HepG2 (cell line): ENCODE measurements at regions not wholly inside any gene's neighbourhood (a gene's known extent, or its start where the extent isn't known, plus 50 kb on each side); places are given as distances from the start of the nearest gene placed in this dataset.

Experiments used
- ATAC-seq: fragments of 200-7000 bp; cut with Tn5 transposase; 3 replicates; pipeline ENCODE4 v1.9.1; 2020; ENCODE audit warnings: mild to moderate bottlenecking, moderate library complexity
- BruUV-seq: library from RNA; stranded (reverse); fragments of 400-500 nt; replicated peaks from 2 replicates; lab custom pipeline; 2021; lab: Mats Ljungman, UMichigan
- CTCF ChIA-PET: fragments of 300-600 bp; formaldehyde crosslinking; extraction: SDS; loops from one replicate; lab custom pipeline; 2021; ENCODE audit warnings: low total read pairs, inconsistent platforms, low intra/inter-chr PET ratio; lab: Yijun Ruan, JAX
- POLR2A ChIA-PET: fragments of 350-600 bp; sonication (Branson Sonifier 250); formaldehyde crosslinking; loops from one replicate; lab custom pipeline; 2020; ENCODE audit warnings: antibody characterized with exemption, inconsistent platforms; lab: Yijun Ruan, JAX
- DNase-seq: peaks from one replicate; pipeline ENCODE4 v3.0.0-alpha.2; 2015; ENCODE audit warnings: low spot score
- FAIRE-seq: peaks from 3 replicates; lab custom pipeline; 2011; peaks lifted over from hg19 to GRCh38; lab: Jason Lieb, UNC
- H2AFZ ChIP-seq: one replicate; pipeline ENCODE4 v1.6.1; 2011; ENCODE audit warnings: low read length, inconsistent platforms
- H3K27ac ChIP-seq: fragments of 300-600 bp; 3 replicates; pipeline ENCODE4 v1.8.0; 2011; ENCODE audit warnings: mixed run types, mild to moderate bottlenecking, mixed read lengths, low read length, inconsistent platforms; ENCODE audit not compliant: insufficient read depth; ENCODE audit errors: extremely low read length
- H3K27me3 ChIP-seq, 2 experiments: fragments of 200-600 bp in 1 of 2; 2 replicates in 1 of 2; 3 replicates in 1 of 2; pipeline versions ENCODE4 v1.6.0 to v1.8.0; 2011; ENCODE audit warnings: low read length in 2 of 2, mild to moderate bottlenecking in 2 of 2, moderate library complexity in 2 of 2, inconsistent platforms in 1 of 2; ENCODE audit not compliant: insufficient read depth in 2 of 2, control insufficient read depth in 1 of 2
- H3K36me3 ChIP-seq, 2 experiments: fragments of 200-600 bp in 1 of 2; replicated peaks in 1 of 2; 2 replicates in 1 of 2; 3 replicates in 1 of 2; pipeline versions ENCODE4 v1.5.1 to v1.8.0; 2011; ENCODE audit warnings: low read length in 2 of 2, inconsistent platforms in 1 of 2; ENCODE audit not compliant: insufficient read depth in 2 of 2, control insufficient read depth in 1 of 2
- H3K4me1 ChIP-seq: 2 replicates; pipeline ENCODE4 v1.5.1; 2012; ENCODE audit warnings: low read length, inconsistent platforms; ENCODE audit not compliant: insufficient read depth
- H3K4me2 ChIP-seq: 2 replicates; pipeline ENCODE4 v1.6.0; 2011; ENCODE audit warnings: low read depth, low read length, inconsistent platforms
- H3K4me3 ChIP-seq, 3 experiments: fragments of 200-600 bp in 1 of 3; sonication (generic), shearing (Covaris generic) in 1 of 3; replicated peaks in 1 of 3; 2 replicates each; pipeline ENCODE4 v1.5.1; 2011 to 2016; ENCODE audit warnings: low read length in 3 of 3, inconsistent platforms in 2 of 3, low read depth in 2 of 3, mild to moderate bottlenecking in 2 of 3, control low read depth in 1 of 3, mixed read lengths in 1 of 3; ENCODE audit not compliant: insufficient read depth in 1 of 3
- H3K79me2 ChIP-seq: one replicate; pipeline ENCODE4 v1.6.1; 2011; ENCODE audit warnings: low read length, inconsistent platforms; ENCODE audit not compliant: insufficient read depth
- H3K9ac ChIP-seq: 2 replicates; pipeline ENCODE4 v1.6.0; 2011; ENCODE audit warnings: mild to moderate bottlenecking, low read depth, low read length, inconsistent platforms; ENCODE audit not compliant: insufficient read depth
- H3K9me3 ChIP-seq: 2 replicates; pipeline ENCODE4 v1.5.1; 2012; ENCODE audit warnings: mild to moderate bottlenecking, low read length
- H4K20me1 ChIP-seq: 2 replicates; pipeline ENCODE4 v1.6.0; 2011; ENCODE audit warnings: inconsistent platforms, mild to moderate bottlenecking, low read length, moderate library complexity; ENCODE audit not compliant: insufficient read depth
- AGO2 ChIP-seq: fragments of 200-400 bp; formaldehyde crosslinking; optimal IDR thresholded peaks from 2 replicates; pipeline ENCODE3; 2017; ENCODE audit warnings: mild to moderate bottlenecking, low read depth, low read length, moderate library complexity
- CENPX ChIP-seq: sonication (generic); formaldehyde crosslinking; IDR thresholded peaks from 2 replicates; pipeline ENCODE4 v1.9.0; 2021; ENCODE audit warnings: mild to moderate bottlenecking, missing genetic modification reagents, moderate library complexity
- CHD2 ChIP-seq: IDR thresholded peaks from 2 replicates; pipeline ENCODE4 v1.6.1; 2011; ENCODE audit warnings: low read depth, low read length, improper control_type of control experiment
- EED ChIP-seq: sonication (generic); formaldehyde crosslinking; IDR thresholded peaks from 2 replicates; pipeline ENCODE4 v1.5.0; 2020; ENCODE audit warnings: mild to moderate bottlenecking, missing genetic modification reagents
- GATAD2A ChIP-seq: IDR thresholded peaks from 2 replicates; pipeline ENCODE4 v1.6.1; 2016
- MAFK ChIP-seq, 2 experiments: IDR thresholded peaks in 1 of 2; conservative IDR thresholded peaks in 1 of 2; 2 replicates each; pipeline ENCODE4 v1.6.1; 2011; ENCODE audit warnings: improper control_type of control experiment in 2 of 2, low read length in 2 of 2
- MEF2D ChIP-seq: sonication (generic); formaldehyde crosslinking; IDR thresholded peaks from 2 replicates; pipeline ENCODE4 v1.5.1; 2020; ENCODE audit warnings: mild to moderate bottlenecking, missing genetic modification reagents
- PPARG ChIP-seq: conservative IDR thresholded peaks from 2 replicates; pipeline ENCODE4 v1.6.1; 2016; ENCODE audit warnings: missing biosample characterization, missing genetic modification reagents
- SOX13 ChIP-seq, 3 experiments: fragments of 450-650 bp in 1 of 3; sonication (generic) in 1 of 3; formaldehyde crosslinking in 1 of 3; IDR thresholded peaks in 2 of 3; conservative IDR thresholded peaks in 1 of 3; 2 replicates each; pipeline versions ENCODE4 v1.5.0 to v1.6.1; 2016 to 2020; ENCODE audit warnings: antibody characterized with exemption in 1 of 3, mild to moderate bottlenecking in 1 of 3, missing compliant biosample characterization in 1 of 3, missing genetic modification reagents in 1 of 3, moderate library complexity in 1 of 3
- UBTF ChIP-seq: sonication (generic); formaldehyde crosslinking; IDR thresholded peaks from 2 replicates; pipeline ENCODE4 v1.4.0; 2020; ENCODE audit warnings: mild to moderate bottlenecking, missing genetic modification reagents
- ZNF484 ChIP-seq: sonication (generic); formaldehyde crosslinking; IDR thresholded peaks from 2 replicates; pipeline ENCODE4 v1.5.1; 2020; ENCODE audit warnings: mild to moderate bottlenecking, low read depth, missing genetic modification reagents, borderline replicate concordance
- ZSCAN30 ChIP-seq: sonication (generic); formaldehyde crosslinking; IDR thresholded peaks from 2 replicates; pipeline ENCODE4 v1.5.0; 2020; ENCODE audit warnings: mild to moderate bottlenecking, missing genetic modification reagents
- ZSCAN9 ChIP-seq: IDR thresholded peaks from 2 replicates; pipeline ENCODE4 v1.6.1; 2016; ENCODE audit warnings: borderline replicate concordance
- WGBS: methylation state at CpG from one replicate; pipeline ENCODE4 v1.1.6; 2017; ENCODE audit warnings: low lambda C conversion rate; 5-methylcytosine and 5-hydroxymethylcytosine counted together
- in situ Hi-C: cut with HindIII; loops from 2 replicates; pipeline ENCODE4 v1.10.0; 2017; ENCODE audit warnings: low pct_unique_long_range_greater_than_20kb; ENCODE audit not compliant: extremely low pct_ligation_motif_present
- intact Hi-C: fragments of 100-400 bp; cut with micrococcal nuclease; formaldehyde crosslinking; loops from one replicate; pipeline ENCODE4 v1.10.0; 2022; ENCODE audit not compliant: unreplicated experiment
- TF ChIP-seq, protein P1 (sequence below): fragments of 450-650 bp; IDR thresholded peaks from 2 replicates; pipeline ENCODE4 v1.6.1; 2016
- TF ChIP-seq, protein P2 (sequence below): sonication (generic); formaldehyde crosslinking; IDR thresholded peaks from 2 replicates; pipeline ENCODE4 v1.4.0; 2020; ENCODE audit warnings: missing genetic modification reagents
- TF ChIP-seq, protein P3 (sequence below): sonication (generic); formaldehyde crosslinking; IDR thresholded peaks from 2 replicates; pipeline ENCODE4 v1.4.0; 2020; ENCODE audit warnings: mild to moderate bottlenecking, low read depth, missing genetic modification reagents

GRCh38 chr1:93753791-93754763, 72.4 kb upstream of the BCAR3 start:
- POLR2A ChIA-PET = interaction anchor here (0.8 to 1.1 kb wide), 2 partner anchors 15 to 31 kb away, joined by 3 read pairs; no protein-coding TSS in a partner anchor
- CTCF ChIA-PET = no interaction called here
- intact Hi-C loops = no loop called here
- Histone ChIP-seq H3K4me3 (no peak overlapping the region), H3K9me3 (no peaks in the 10 kb centered on the region), H4K20me1 (no peaks in the 10 kb centered on the region), H3K79me2 (no peaks in the 10 kb centered on the region), H3K9ac (no peak overlapping the region), H2AFZ (no peak overlapping the region), H3K4me2 (peak overlapping the region; percentile 34), H3K27ac (peak overlapping the region; percentile 41), H3K27me3 (no peaks in the 10 kb centered on the region), H3K4me1 (peaks cover 78% of the 10 kb centered on the region), H3K36me3 (no peaks in the 10 kb centered on the region)
- FAIRE-seq = peak; percentile 63
- ATAC-seq = peak; percentile 47
- 11% methylated on average over 6 of the region's 6 CpGs for WGBS
- peak; percentile 75 for DNase-seq
- BruUV-seq = no TSS peak
- in situ Hi-C loops = no loop called here
- no peak for TF ChIP-seq AGO2
- TF ChIP-seq, protein P1, sequence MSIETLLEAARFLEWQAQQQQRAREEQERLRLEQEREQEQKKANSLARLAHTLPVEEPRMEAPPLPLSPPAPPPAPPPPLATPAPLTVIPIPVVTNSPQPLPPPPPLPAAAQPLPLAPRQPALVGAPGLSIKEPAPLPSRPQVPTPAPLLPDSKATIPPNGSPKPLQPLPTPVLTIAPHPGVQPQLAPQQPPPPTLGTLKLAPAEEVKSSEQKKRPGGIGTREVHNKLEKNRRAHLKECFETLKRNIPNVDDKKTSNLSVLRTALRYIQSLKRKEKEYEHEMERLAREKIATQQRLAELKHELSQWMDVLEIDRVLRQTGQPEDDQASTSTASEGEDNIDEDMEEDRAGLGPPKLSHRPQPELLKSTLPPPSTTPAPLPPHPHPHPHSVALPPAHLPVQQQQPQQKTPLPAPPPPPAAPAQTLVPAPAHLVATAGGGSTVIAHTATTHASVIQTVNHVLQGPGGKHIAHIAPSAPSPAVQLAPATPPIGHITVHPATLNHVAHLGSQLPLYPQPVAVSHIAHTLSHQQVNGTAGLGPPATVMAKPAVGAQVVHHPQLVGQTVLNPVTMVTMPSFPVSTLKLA = no peak
- TF ChIP-seq ZNF484 (CRISPR knock-in tag) = no peak
- TF ChIP-seq ZSCAN9 = no peak
- no peak for TF ChIP-seq UBTF (CRISPR knock-in tag)
- TF ChIP-seq MEF2D (CRISPR knock-in tag) = 0 out of 2 replicates have a peak, but pooled peaks have one; percentile 39
- TF ChIP-seq MAFK (conservative IDR thresholded peaks at IDR 0.05 in 1 of 2, IDR thresholded peaks at IDR 0.05 in 1 of 2; ENCODE audit: low read length in 2 of 2) = peak; percentile 58 to 74; a peak in 3 of 4 replicates
- TF ChIP-seq ZSCAN30 (CRISPR knock-in tag) = no peak
- TF ChIP-seq GATAD2A (CRISPR knock-in tag) = peak; percentile 73
- TF ChIP-seq, protein P2, sequence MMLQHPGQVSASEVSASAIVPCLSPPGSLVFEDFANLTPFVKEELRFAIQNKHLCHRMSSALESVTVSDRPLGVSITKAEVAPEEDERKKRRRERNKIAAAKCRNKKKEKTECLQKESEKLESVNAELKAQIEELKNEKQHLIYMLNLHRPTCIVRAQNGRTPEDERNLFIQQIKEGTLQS (CRISPR knock-in tag) = no peak
- TF ChIP-seq, protein P3, sequence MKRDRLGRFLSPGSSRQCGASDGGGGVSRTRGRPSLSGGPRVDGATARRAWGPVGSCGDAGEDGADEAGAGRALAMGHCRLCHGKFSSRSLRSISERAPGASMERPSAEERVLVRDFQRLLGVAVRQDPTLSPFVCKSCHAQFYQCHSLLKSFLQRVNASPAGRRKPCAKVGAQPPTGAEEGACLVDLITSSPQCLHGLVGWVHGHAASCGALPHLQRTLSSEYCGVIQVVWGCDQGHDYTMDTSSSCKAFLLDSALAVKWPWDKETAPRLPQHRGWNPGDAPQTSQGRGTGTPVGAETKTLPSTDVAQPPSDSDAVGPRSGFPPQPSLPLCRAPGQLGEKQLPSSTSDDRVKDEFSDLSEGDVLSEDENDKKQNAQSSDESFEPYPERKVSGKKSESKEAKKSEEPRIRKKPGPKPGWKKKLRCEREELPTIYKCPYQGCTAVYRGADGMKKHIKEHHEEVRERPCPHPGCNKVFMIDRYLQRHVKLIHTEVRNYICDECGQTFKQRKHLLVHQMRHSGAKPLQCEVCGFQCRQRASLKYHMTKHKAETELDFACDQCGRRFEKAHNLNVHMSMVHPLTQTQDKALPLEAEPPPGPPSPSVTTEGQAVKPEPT (CRISPR knock-in tag) = no peak
- TF ChIP-seq SOX13 (IDR thresholded peaks at IDR 0.05) = peak; percentile 90
- TF ChIP-seq SOX13 (CRISPR knock-in tag; conservative IDR thresholded peaks at IDR 0.05 in 1 of 2, IDR thresholded peaks at IDR 0.05 in 1 of 2) = peak in 1 of 2 experiments; percentile 98; a peak in 2 of 4 replicates
- TF ChIP-seq CHD2 = no peak
- no peak for TF ChIP-seq EED
- no peak for TF ChIP-seq CENPX (CRISPR knock-in tag)
- TF ChIP-seq PPARG (CRISPR knock-in tag) = peak; percentile 67
